ENCODE measurements at regions not wholly inside any gene's neighbourhood (a gene's known extent, or its start where the extent isn't known, plus 50 kb on each side); places are given as distances from the start of the nearest gene placed in this dataset.

DNA sequence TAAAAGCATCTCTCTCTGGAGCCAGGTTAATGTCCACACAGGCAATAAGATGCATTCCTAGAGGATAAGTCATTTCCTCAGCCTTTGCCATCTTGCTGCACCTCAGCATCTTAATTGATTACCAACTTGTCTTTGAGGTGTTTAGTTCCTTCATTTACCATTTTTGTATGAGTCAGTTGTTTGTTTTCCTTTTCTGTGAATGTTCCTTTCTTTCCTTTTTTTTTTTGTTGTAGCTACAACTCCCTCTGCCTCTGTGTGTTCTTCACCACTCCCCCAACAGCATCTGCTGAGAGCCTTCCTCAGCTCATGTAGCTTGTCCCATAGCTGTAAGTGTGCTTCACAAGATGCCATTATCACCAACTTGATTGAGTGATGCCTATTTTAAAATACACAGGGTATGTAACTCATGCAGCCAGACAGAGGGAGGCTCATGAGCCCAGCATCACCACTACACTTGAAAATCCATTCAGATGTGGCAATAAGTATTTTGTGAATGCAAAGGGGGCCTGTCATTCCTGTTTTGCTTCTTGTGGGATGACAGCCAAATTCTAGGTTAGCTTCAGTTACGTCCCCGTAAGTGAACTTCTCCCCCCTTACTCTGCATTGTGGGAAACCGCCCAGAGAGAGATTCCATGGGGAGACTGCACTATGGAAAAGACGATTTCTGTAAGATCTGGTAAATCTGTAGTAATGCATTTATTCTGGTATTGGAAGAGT is 315.9 kb upstream of the ZEB2 start:
- H3K4me1 ChIP-seq (ENCODE audit: insufficient read depth, low read length, poor library complexity, severe bottlenecking) = peaks cover 54% of the 10 kb centered on the region
- H3K9me3 ChIP-seq (ENCODE audit: low read depth, low read length, poor library complexity, severe bottlenecking) = no peaks in the 10 kb centered on the region
- H3K27me3 ChIP-seq (replicated peaks; ENCODE audit: insufficient read depth, low read depth, low read length, poor library complexity) = no peaks in the 10 kb centered on the region
- peak overlapping the region; percentile 81 for H3K27ac ChIP-seq (ENCODE audit: low read depth, low read length, poor library complexity, severe bottlenecking)
- ChIA-PET CTCF (interaction anchor here (0.6 kb wide), 1 partner anchor 1602 kb away, joined by 3 read pairs; no protein-coding TSS in a partner anchor), POLR2A (ENCODE audit: low non-redundant PET) (no interaction called here)
- TF ChIP-seq, protein P1, sequence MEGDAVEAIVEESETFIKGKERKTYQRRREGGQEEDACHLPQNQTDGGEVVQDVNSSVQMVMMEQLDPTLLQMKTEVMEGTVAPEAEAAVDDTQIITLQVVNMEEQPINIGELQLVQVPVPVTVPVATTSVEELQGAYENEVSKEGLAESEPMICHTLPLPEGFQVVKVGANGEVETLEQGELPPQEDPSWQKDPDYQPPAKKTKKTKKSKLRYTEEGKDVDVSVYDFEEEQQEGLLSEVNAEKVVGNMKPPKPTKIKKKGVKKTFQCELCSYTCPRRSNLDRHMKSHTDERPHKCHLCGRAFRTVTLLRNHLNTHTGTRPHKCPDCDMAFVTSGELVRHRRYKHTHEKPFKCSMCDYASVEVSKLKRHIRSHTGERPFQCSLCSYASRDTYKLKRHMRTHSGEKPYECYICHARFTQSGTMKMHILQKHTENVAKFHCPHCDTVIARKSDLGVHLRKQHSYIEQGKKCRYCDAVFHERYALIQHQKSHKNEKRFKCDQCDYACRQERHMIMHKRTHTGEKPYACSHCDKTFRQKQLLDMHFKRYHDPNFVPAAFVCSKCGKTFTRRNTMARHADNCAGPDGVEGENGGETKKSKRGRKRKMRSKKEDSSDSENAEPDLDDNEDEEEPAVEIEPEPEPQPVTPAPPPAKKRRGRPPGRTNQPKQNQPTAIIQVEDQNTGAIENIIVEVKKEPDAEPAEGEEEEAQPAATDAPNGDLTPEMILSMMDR (conservative IDR thresholded peaks at IDR 0.05; ENCODE audit: low read depth, low read length) = no peak
- no peak for TF ChIP-seq EZH2 (IDR thresholded peaks at IDR 0.05; ENCODE audit: borderline replicate concordance, low read depth, low read length, poor library complexity, severe bottlenecking)
- peak; percentile 43 for DNase-seq (ENCODE audit: low spot score)
- H3K4me3 ChIP-seq (ENCODE audit: low read depth, low read length, poor library complexity, severe bottlenecking) = peak overlapping the region; percentile 12
- no peaks in the 10 kb centered on the region for H3K36me3 ChIP-seq (ENCODE audit: insufficient read depth, low read length, poor library complexity, severe bottlenecking)
- TSS peak; percentile 96 for BruUV-seq (replicated peaks)
- intact Hi-C loops (cut with micrococcal nuclease; ENCODE audit: unreplicated experiment) = loop anchor here (10.0 kb wide), 1 partner anchor 311 kb away; the partner anchor contains the start of gene ZEB2

DNA sequence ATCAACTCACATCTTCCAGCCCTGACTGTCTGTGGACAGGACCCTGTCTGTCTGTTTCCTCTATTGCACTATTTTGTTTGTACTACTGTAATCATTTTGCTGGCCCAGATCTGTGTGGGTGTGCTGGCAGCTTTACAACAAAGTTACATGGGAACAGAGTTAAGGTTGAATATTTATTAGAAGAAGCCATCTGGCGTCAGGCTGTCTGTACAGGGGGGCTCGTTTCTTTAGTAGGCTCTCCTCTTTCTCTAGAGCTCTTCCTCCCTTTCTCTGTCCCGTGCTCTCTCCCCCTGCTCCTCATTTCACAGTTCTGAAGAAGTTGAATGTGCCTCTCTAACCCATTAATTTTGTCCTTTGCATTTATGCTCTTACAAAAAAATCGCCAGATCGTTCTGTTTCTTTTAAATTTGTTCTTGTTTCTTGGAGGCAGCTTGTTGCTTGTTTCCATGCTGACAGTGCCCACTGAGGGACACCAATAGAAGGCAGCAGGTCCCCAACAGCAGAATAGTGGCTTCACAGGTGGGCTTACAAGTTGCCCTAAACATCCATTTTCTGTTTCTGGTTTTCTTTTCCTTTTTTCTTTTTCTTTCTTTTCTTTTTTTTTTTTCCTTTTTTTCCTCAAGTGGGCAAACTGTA is 315.2 kb upstream of the ZEB2 start:
- H3K27ac ChIP-seq (ENCODE audit: low read depth, low read length, poor library complexity, severe bottlenecking) = peak overlapping the region; percentile 81
- intact Hi-C loops (cut with micrococcal nuclease; ENCODE audit: unreplicated experiment) = loop anchor here (10.0 kb wide), 1 partner anchor 310 kb away; the partner anchor contains the start of gene ZEB2

DNA sequence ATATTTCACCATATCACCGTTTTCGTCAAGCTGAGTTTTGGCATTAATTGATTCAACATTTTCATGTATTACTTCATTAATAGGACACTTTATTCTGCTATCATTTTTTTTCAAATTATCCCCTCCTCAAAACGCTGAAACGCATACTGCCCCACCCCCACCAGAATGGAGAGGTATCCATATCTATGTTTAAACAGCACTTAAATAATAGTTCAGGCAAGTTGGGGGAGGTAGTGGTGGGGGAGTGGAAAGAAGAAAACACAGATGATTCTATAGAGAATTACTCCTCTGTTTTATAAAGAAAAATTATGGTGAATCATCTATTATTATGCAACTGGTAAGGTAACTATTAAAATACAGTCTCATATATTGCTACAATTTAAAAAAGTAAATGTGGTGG is 314.4 kb upstream of the ZEB2 start:
- TF ChIP-seq EZH2 (IDR thresholded peaks at IDR 0.05; ENCODE audit: borderline replicate concordance, low read depth, low read length, poor library complexity, severe bottlenecking) = no peak
- TF ChIP-seq, protein P1 (conservative IDR thresholded peaks at IDR 0.05; ENCODE audit: low read depth, low read length) = no peak
- POLR2A ChIA-PET (ENCODE audit: low non-redundant PET) = no interaction called here
- no peaks in the 10 kb centered on the region for H3K36me3 ChIP-seq (ENCODE audit: insufficient read depth, low read length, poor library complexity, severe bottlenecking)
- DNase-seq (ENCODE audit: low spot score) = peak; percentile 5
- H3K27ac ChIP-seq (ENCODE audit: low read depth, low read length, poor library complexity, severe bottlenecking) = peak overlapping the region; percentile 81
- H3K4me3 ChIP-seq (ENCODE audit: low read depth, low read length, poor library complexity, severe bottlenecking) = no peak overlapping the region
- no TSS peak for BruUV-seq (replicated peaks)
- no peaks in the 10 kb centered on the region for H3K27me3 ChIP-seq (replicated peaks; ENCODE audit: insufficient read depth, low read depth, low read length, poor library complexity)
- CTCF ChIA-PET = no interaction called here
- intact Hi-C loops (cut with micrococcal nuclease; ENCODE audit: unreplicated experiment) = loop anchor here (10.0 kb wide), 1 partner anchor 310 kb away; the partner anchor contains the start of gene ZEB2
- H3K4me1 ChIP-seq (ENCODE audit: insufficient read depth, low read length, poor library complexity, severe bottlenecking) = peaks cover 54% of the 10 kb centered on the region
- no peaks in the 10 kb centered on the region for H3K9me3 ChIP-seq (ENCODE audit: low read depth, low read length, poor library complexity, severe bottlenecking)

More for the DNA sequence above, 315.2 kb upstream of the ZEB2 start:
- Histone ChIP-seq H3K27me3 (replicated peaks; ENCODE audit: insufficient read depth, low read depth, low read length, poor library complexity) (no peaks in the 10 kb centered on the region), H3K4me1 (ENCODE audit: insufficient read depth, low read length, poor library complexity, severe bottlenecking) (peaks cover 54% of the 10 kb centered on the region), H3K9me3 (ENCODE audit: low read depth, low read length, poor library complexity, severe bottlenecking) (no peaks in the 10 kb centered on the region), H3K36me3 (ENCODE audit: insufficient read depth, low read length, poor library complexity, severe bottlenecking) (no peaks in the 10 kb centered on the region), H3K4me3 (ENCODE audit: low read depth, low read length, poor library complexity, severe bottlenecking) (peak overlapping the region; percentile 12)
- POLR2A ChIA-PET (ENCODE audit: low non-redundant PET) = no interaction called here
- TF ChIP-seq, protein P1 (conservative IDR thresholded peaks at IDR 0.05; ENCODE audit: low read depth, low read length) = 0 out of 2 replicates have a peak, but pooled peaks have one; percentile 7
- TF ChIP-seq EZH2 (IDR thresholded peaks at IDR 0.05; ENCODE audit: borderline replicate concordance, low read depth, low read length, poor library complexity, severe bottlenecking) = no peak
- DNase-seq (ENCODE audit: low spot score) = peak; percentile 89
- CTCF ChIA-PET = no interaction called here
- no TSS peak for BruUV-seq (replicated peaks)
